ENCODE measurements at regions not wholly inside any gene's neighbourhood (a gene's known extent, or its start where the extent isn't known, plus 50 kb on each side); places are given as distances from the start of the nearest gene placed in this dataset.

GRCh38 chr16:7278636-7279035, 54.0 kb upstream of the RBFOX1 start:
- H3K4me3 ChIP-seq (ENCODE audit: insufficient read depth, low read length, poor library complexity, severe bottlenecking): no peak overlapping the region
- H3F3A ChIP-seq (ENCODE audit: insufficient read depth): no peaks in the 10 kb centered on the region
- H3K36me3 ChIP-seq (ENCODE audit: low read length): no peaks in the 10 kb centered on the region
- no peak overlapping the region for H3K9ac ChIP-seq (ENCODE audit: low read length)
- H3K27ac ChIP-seq (ENCODE audit: low read depth, low read length): no peak overlapping the region
- no peak overlapping the region for H2AFZ ChIP-seq (ENCODE audit: low read depth, low read length, severe bottlenecking)
- no peak overlapping the region for H3K4me2 ChIP-seq (ENCODE audit: low read depth, low read length, poor library complexity, severe bottlenecking)
- no peaks in the 10 kb centered on the region for H3K9me2 ChIP-seq (replicated peaks; ENCODE audit: insufficient read depth, low read length)
- no peaks in the 10 kb centered on the region for H3K79me2 ChIP-seq (ENCODE audit: insufficient read depth, low read length)
- no peaks in the 10 kb centered on the region for H3K27me3 ChIP-seq (ENCODE audit: low read length)
- TF ChIP-seq, protein P1, sequence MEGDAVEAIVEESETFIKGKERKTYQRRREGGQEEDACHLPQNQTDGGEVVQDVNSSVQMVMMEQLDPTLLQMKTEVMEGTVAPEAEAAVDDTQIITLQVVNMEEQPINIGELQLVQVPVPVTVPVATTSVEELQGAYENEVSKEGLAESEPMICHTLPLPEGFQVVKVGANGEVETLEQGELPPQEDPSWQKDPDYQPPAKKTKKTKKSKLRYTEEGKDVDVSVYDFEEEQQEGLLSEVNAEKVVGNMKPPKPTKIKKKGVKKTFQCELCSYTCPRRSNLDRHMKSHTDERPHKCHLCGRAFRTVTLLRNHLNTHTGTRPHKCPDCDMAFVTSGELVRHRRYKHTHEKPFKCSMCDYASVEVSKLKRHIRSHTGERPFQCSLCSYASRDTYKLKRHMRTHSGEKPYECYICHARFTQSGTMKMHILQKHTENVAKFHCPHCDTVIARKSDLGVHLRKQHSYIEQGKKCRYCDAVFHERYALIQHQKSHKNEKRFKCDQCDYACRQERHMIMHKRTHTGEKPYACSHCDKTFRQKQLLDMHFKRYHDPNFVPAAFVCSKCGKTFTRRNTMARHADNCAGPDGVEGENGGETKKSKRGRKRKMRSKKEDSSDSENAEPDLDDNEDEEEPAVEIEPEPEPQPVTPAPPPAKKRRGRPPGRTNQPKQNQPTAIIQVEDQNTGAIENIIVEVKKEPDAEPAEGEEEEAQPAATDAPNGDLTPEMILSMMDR (IDR thresholded peaks at IDR 0.05; ENCODE audit: insufficient read depth, low read length, poor library complexity, severe bottlenecking): no peak
- no peak for TF ChIP-seq EZH2phosphoT487 (conservative IDR thresholded peaks at IDR 0.05; ENCODE audit: low read length)
- no peaks in the 10 kb centered on the region for H4K20me1 ChIP-seq (ENCODE audit: low read depth, low read length)
- no peaks in the 10 kb centered on the region for H3K9me3 ChIP-seq (ENCODE audit: insufficient read depth, low read length)

GRCh38 chr16:7272567-7273158, 60.0 kb upstream of the RBFOX1 start:
- no peaks in the 10 kb centered on the region for H3K36me3 ChIP-seq (ENCODE audit: low read length)
- no peaks in the 10 kb centered on the region for H3K79me2 ChIP-seq (ENCODE audit: insufficient read depth, low read length)
- TF ChIP-seq EZH2phosphoT487 (conservative IDR thresholded peaks at IDR 0.05; ENCODE audit: low read length): no peak
- TF ChIP-seq, protein P1 (IDR thresholded peaks at IDR 0.05; ENCODE audit: insufficient read depth, low read length, poor library complexity, severe bottlenecking): no peak
- H3K4me2 ChIP-seq (ENCODE audit: low read depth, low read length, poor library complexity, severe bottlenecking): no peak overlapping the region
- H3F3A ChIP-seq (ENCODE audit: insufficient read depth): no peaks in the 10 kb centered on the region
- no peak overlapping the region for H2AFZ ChIP-seq (ENCODE audit: low read depth, low read length, severe bottlenecking)
- H3K9me3 ChIP-seq (ENCODE audit: insufficient read depth, low read length): no peaks in the 10 kb centered on the region
- no peak overlapping the region for H3K9ac ChIP-seq (ENCODE audit: low read length)
- no peak overlapping the region for H3K4me3 ChIP-seq (ENCODE audit: insufficient read depth, low read length, poor library complexity, severe bottlenecking)
- H3K27ac ChIP-seq (ENCODE audit: low read depth, low read length): no peak overlapping the region
- no peaks in the 10 kb centered on the region for H4K20me1 ChIP-seq (ENCODE audit: low read depth, low read length)
- H3K9me2 ChIP-seq (replicated peaks; ENCODE audit: insufficient read depth, low read length): no peaks in the 10 kb centered on the region
- no peaks in the 10 kb centered on the region for H3K27me3 ChIP-seq (ENCODE audit: low read length)

DNA sequence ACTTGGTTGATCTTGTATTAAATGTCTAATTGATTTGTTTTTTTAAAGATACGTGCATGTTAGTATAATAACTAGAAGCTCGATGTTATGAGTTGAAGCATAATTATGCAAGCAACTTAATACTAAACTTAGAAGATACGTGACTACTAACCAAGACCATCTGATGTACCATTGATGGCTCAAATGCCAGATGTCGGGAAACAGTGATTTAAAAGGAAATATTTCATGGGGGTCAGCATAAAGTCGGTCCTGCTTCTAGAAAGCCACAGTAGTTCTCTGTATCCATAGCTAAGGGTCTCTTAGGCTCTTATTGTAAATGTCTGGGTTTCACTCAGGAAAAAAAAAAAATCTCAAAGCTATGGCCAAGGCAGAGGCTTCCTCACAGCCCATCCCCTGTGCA, 61.2 kb upstream of the RBFOX1 start:
- H3K9me3 ChIP-seq (ENCODE audit: insufficient read depth, low read length): no peaks in the 10 kb centered on the region
- H3K79me2 ChIP-seq (ENCODE audit: insufficient read depth, low read length): no peaks in the 10 kb centered on the region
- no peak overlapping the region for H2AFZ ChIP-seq (ENCODE audit: low read depth, low read length, severe bottlenecking)
- no peaks in the 10 kb centered on the region for H3K36me3 ChIP-seq (ENCODE audit: low read length)
- H3K4me2 ChIP-seq (ENCODE audit: low read depth, low read length, poor library complexity, severe bottlenecking): no peak overlapping the region
- H3K27ac ChIP-seq (ENCODE audit: low read depth, low read length): no peak overlapping the region
- H3K9ac ChIP-seq (ENCODE audit: low read length): no peak overlapping the region
- no peak overlapping the region for H3K4me3 ChIP-seq (ENCODE audit: insufficient read depth, low read length, poor library complexity, severe bottlenecking)
- H3K27me3 ChIP-seq (ENCODE audit: low read length): no peaks in the 10 kb centered on the region
- no peaks in the 10 kb centered on the region for H3F3A ChIP-seq (ENCODE audit: insufficient read depth)
- TF ChIP-seq, protein P1 (IDR thresholded peaks at IDR 0.05; ENCODE audit: insufficient read depth, low read length, poor library complexity, severe bottlenecking): no peak
- no peak for TF ChIP-seq EZH2phosphoT487 (conservative IDR thresholded peaks at IDR 0.05; ENCODE audit: low read length)
- no peaks in the 10 kb centered on the region for H3K9me2 ChIP-seq (replicated peaks; ENCODE audit: insufficient read depth, low read length)
- no peaks in the 10 kb centered on the region for H4K20me1 ChIP-seq (ENCODE audit: low read depth, low read length)

Data from SU-DHL-6 (cell line).